Smooth muscle cell (in vitro differentiated cells): ENCODE measurements at regions not wholly inside any gene's neighbourhood (a gene's known extent, or its start where the extent isn't known, plus 50 kb on each side); places are given as distances from the start of the nearest gene placed in this dataset.

Experiments used
- DNase-seq: peaks from one replicate; lab custom pipeline; 2025; ENCODE audit not compliant: unreplicated experiment; lab: John Stamatoyannopoulos, UW
- H2AFZ ChIP-seq: fragments of 200-600 bp; sonication (generic); 2 replicates; pipeline ENCODE4 v1.6.0; 2016; ENCODE audit warnings: antibody characterized with exemption, low read depth, mild to moderate bottlenecking
- H3F3A ChIP-seq: fragments of 200-600 bp; sonication (generic); 2 replicates; pipeline ENCODE4 v1.6.0; 2017; ENCODE audit warnings: antibody characterized with exemption, low read depth
- H3K27ac ChIP-seq: fragments of 200-600 bp; sonication (generic); 2 replicates; pipeline ENCODE4 v1.5.1; 2016; ENCODE audit warnings: low read depth, mild to moderate bottlenecking
- H3K27me3 ChIP-seq: fragments of 200-600 bp; sonication (generic); 2 replicates; pipeline ENCODE4 v1.6.1; 2016; ENCODE audit warnings: low read depth, mild to moderate bottlenecking
- H3K36me3 ChIP-seq: fragments of 200-600 bp; sonication (generic); 2 replicates; pipeline ENCODE4 v1.5.1; 2016; ENCODE audit warnings: low read depth
- H3K4me1 ChIP-seq: fragments of 200-600 bp; sonication (generic); 2 replicates; pipeline ENCODE4 v1.5.1; 2016; ENCODE audit warnings: low read depth
- H3K4me2 ChIP-seq: fragments of 200-600 bp; sonication (generic); 2 replicates; pipeline ENCODE4 v1.6.0; 2016; ENCODE audit warnings: mild to moderate bottlenecking
- H3K4me3 ChIP-seq: fragments of 200-600 bp; sonication (generic); 2 replicates; pipeline ENCODE4 v1.5.1; 2016; ENCODE audit warnings: mild to moderate bottlenecking
- H3K79me2 ChIP-seq: fragments of 200-600 bp; sonication (generic); 2 replicates; pipeline ENCODE4 v1.6.0; 2016; ENCODE audit warnings: low read depth, mild to moderate bottlenecking
- H3K9ac ChIP-seq: fragments of 200-600 bp; sonication (generic); 2 replicates; pipeline ENCODE4 v1.6.0; 2016; ENCODE audit warnings: low read depth
- H3K9me3 ChIP-seq: fragments of 200-600 bp; sonication (generic); replicated peaks from 2 replicates; pipeline ENCODE4 v1.5.1; 2016; ENCODE audit warnings: low read depth
- H4K20me1 ChIP-seq: fragments of 200-600 bp; sonication (generic); 2 replicates; pipeline ENCODE4 v1.6.0; 2016; ENCODE audit warnings: low read depth
- WGBS: methylation state at CpG from one replicate; pipeline ENCODE4 v1.1.7; 2016; ENCODE audit warnings: low lambda C conversion rate; 5-methylcytosine and 5-hydroxymethylcytosine counted together
- TF ChIP-seq, protein P1 (sequence below): fragments of 200-600 bp; sonication (generic); IDR thresholded peaks from 2 replicates; pipeline ENCODE4 v1.5.1; 2017; ENCODE audit warnings: borderline replicate concordance, mild to moderate bottlenecking, antibody characterized with exemption; ENCODE audit not compliant: insufficient read depth, poor library complexity, severe bottlenecking

DNA sequence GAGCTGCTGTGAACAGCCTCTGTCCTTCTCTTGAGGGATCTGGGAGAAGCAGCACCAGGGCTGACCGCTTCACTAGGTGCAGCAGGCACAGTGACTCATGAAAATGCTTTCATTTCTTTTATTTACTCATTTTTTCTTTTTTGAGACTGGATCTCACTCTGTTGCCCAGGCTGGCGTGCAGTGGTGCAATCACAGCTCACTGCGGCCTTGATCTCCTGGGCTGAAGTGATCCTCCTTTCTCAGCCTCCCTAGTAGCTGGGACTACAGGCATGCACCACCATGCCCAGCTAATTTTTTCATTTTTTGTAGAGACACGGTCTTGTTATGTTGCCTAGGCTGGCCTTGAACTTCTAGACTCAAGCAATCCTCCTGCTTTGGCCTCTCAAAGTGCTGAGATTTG lies 216.8 kb upstream of the EEF2KMT start:
- Histone ChIP-seq H3K4me1 (no peaks in the 10 kb centered on the region), H2AFZ (no peak overlapping the region), H3K4me2 (no peak overlapping the region), H3K79me2 (no peaks in the 10 kb centered on the region), H3K36me3 (no peaks in the 10 kb centered on the region), H3K4me3 (no peak overlapping the region), H3F3A (no peaks in the 10 kb centered on the region), H4K20me1 (no peaks in the 10 kb centered on the region), H3K27ac (no peak overlapping the region), H3K9me3 (no peaks in the 10 kb centered on the region), H3K9ac (no peak overlapping the region), H3K27me3 (no peaks in the 10 kb centered on the region)
- TF ChIP-seq, protein P1, sequence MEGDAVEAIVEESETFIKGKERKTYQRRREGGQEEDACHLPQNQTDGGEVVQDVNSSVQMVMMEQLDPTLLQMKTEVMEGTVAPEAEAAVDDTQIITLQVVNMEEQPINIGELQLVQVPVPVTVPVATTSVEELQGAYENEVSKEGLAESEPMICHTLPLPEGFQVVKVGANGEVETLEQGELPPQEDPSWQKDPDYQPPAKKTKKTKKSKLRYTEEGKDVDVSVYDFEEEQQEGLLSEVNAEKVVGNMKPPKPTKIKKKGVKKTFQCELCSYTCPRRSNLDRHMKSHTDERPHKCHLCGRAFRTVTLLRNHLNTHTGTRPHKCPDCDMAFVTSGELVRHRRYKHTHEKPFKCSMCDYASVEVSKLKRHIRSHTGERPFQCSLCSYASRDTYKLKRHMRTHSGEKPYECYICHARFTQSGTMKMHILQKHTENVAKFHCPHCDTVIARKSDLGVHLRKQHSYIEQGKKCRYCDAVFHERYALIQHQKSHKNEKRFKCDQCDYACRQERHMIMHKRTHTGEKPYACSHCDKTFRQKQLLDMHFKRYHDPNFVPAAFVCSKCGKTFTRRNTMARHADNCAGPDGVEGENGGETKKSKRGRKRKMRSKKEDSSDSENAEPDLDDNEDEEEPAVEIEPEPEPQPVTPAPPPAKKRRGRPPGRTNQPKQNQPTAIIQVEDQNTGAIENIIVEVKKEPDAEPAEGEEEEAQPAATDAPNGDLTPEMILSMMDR = no peak
- no peak for DNase-seq
- 89% methylated on average over 4 of the region's 4 CpGs for WGBS

DNA sequence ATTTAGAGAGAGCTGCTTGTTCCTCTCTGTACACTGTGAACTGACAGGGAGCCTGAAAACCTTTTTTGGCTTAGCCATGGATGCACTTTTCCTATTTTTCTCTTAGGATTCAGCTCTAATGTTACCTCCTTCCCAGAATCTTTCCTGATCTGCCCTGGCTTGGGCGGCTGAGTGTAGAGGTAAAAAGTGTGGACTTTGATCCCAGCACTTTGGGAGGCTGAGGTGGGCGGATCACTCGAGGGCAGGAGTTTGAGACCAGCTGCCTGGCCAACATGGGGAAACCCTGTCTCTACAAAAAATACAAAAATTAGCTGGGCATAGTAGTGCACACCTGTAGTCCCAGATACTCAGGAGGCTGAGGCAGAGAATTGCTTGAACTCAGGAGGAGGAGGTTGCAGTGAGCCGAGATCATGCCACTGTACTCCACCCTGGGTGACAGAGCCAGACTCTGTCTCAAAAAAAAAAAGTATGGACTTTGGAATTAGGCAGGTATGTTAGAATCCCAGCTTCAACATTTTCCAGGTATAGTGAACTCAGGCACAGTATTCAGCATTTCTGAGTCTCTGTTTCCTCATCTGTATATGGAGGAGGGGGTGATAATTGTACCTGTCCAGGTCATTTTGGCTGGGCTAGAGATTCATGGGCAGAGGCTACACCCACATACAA lies 212.5 kb upstream of the EEF2KMT start:
- H3K4me2 ChIP-seq = no peak overlapping the region
- 87% methylated on average over 4 of the region's 4 CpGs for WGBS
- H3F3A ChIP-seq = no peaks in the 10 kb centered on the region
- H3K9me3 ChIP-seq = no peaks in the 10 kb centered on the region
- H2AFZ ChIP-seq = no peak overlapping the region
- H3K36me3 ChIP-seq = no peaks in the 10 kb centered on the region
- no peaks in the 10 kb centered on the region for H3K79me2 ChIP-seq
- DNase-seq = no peak
- H4K20me1 ChIP-seq = no peaks in the 10 kb centered on the region
- no peaks in the 10 kb centered on the region for H3K27me3 ChIP-seq
- no peak overlapping the region for H3K4me3 ChIP-seq
- no peaks in the 10 kb centered on the region for H3K4me1 ChIP-seq
- no peak overlapping the region for H3K9ac ChIP-seq
- no peak overlapping the region for H3K27ac ChIP-seq
- TF ChIP-seq, protein P1 = no peak

DNA sequence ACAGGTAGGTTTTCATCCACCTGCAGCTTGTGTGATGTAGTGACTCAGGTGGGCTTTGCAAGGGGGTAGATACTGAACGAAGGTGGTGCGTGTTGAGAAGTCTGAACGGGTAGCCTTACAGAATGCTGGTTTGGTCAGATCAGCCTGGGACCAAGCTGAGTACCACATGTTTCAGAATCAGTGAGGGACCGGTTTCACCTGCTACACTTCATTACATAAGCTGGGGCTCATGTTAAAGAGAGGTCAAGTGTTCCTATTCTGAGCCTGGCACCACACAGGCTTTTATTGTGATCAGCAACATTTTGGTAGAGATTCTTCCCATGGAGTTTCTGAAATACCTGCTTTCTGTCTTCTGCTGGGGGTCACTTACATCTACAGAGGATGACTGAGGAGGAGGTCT lies 207.4 kb upstream of the EEF2KMT start:
- H3K9ac ChIP-seq = no peak overlapping the region
- H3K27me3 ChIP-seq = no peaks in the 10 kb centered on the region
- 85% methylated on average over 4 of the region's 4 CpGs for WGBS
- H3K4me1 ChIP-seq = no peaks in the 10 kb centered on the region
- no peaks in the 10 kb centered on the region for H3K36me3 ChIP-seq
- H3F3A ChIP-seq = no peaks in the 10 kb centered on the region
- H3K4me3 ChIP-seq = no peak overlapping the region
- H3K9me3 ChIP-seq = no peaks in the 10 kb centered on the region
- TF ChIP-seq, protein P1 = no peak
- no peak overlapping the region for H3K4me2 ChIP-seq
- H3K27ac ChIP-seq = no peak overlapping the region
- DNase-seq = no peak
- H4K20me1 ChIP-seq = no peaks in the 10 kb centered on the region
- no peak overlapping the region for H2AFZ ChIP-seq
- H3K79me2 ChIP-seq = no peaks in the 10 kb centered on the region
